OCI-LY1 (cell line): ENCODE measurements at regions not wholly inside any gene's neighbourhood (a gene's known extent, or its start where the extent isn't known, plus 50 kb on each side); places are given as distances from the start of the nearest gene placed in this dataset.

Experiments used
- H2AFZ ChIP-seq: fragments of 200-600 bp; sonication (generic), shearing (Covaris generic); 2 replicates; pipeline ENCODE4 v1.6.0; 2014; ENCODE audit warnings: antibody characterized with exemption, mild to moderate bottlenecking, low read length
- H3F3A ChIP-seq: fragments of 200-600 bp; sonication (generic), shearing (Covaris generic); 2 replicates; pipeline ENCODE4 v1.6.0; 2014; ENCODE audit warnings: mild to moderate bottlenecking, antibody characterized with exemption, low read length, moderate library complexity; ENCODE audit not compliant: insufficient read depth
- H3K27ac ChIP-seq: fragments of 200-600 bp; sonication (generic); 2 replicates; pipeline ENCODE4 v1.5.1; 2014; ENCODE audit warnings: low read length, mixed run types, mild to moderate bottlenecking, low read depth; ENCODE audit not compliant: poor library complexity, severe bottlenecking
- H3K27me3 ChIP-seq: fragments of 200-600 bp; sonication (generic); 2 replicates; pipeline ENCODE4 v1.6.0; 2014; ENCODE audit warnings: antibody characterized with exemption, mild to moderate bottlenecking, low read length, moderate library complexity; ENCODE audit not compliant: insufficient read depth
- H3K36me3 ChIP-seq: fragments of 200-600 bp; sonication (generic); 2 replicates; pipeline ENCODE4 v1.6.1; 2014; ENCODE audit warnings: mild to moderate bottlenecking, antibody characterized with exemption, low read length, moderate library complexity, mixed read lengths; ENCODE audit not compliant: insufficient read depth
- H3K4me1 ChIP-seq: fragments of 200-600 bp; sonication (generic); 2 replicates; pipeline ENCODE4 v1.5.1; 2014; ENCODE audit warnings: mild to moderate bottlenecking, low read length, moderate library complexity; ENCODE audit not compliant: insufficient read depth, severe bottlenecking
- H3K4me2 ChIP-seq: fragments of 200-600 bp; sonication (generic), shearing (Covaris generic); 2 replicates; pipeline ENCODE4 v1.6.1; 2014; ENCODE audit warnings: low read length
- H3K4me3 ChIP-seq: fragments of 200-600 bp; sonication (generic); 2 replicates; pipeline ENCODE4 v1.5.1; 2014; ENCODE audit warnings: low read length, low read depth, mild to moderate bottlenecking, mixed read lengths; ENCODE audit not compliant: poor library complexity, severe bottlenecking
- H3K79me2 ChIP-seq: fragments of 200-600 bp; shearing (Covaris generic); 2 replicates; pipeline ENCODE4 v1.6.1; 2016; ENCODE audit warnings: mixed run types, low read length, mixed read lengths; ENCODE audit not compliant: insufficient read depth
- H3K9ac ChIP-seq: fragments of 200-600 bp; sonication (generic), shearing (Covaris generic); 2 replicates; pipeline ENCODE4 v1.6.1; 2014; ENCODE audit warnings: mild to moderate bottlenecking, low read length, mixed read lengths
- H3K9me2 ChIP-seq: fragments of 200-600 bp; sonication (generic), shearing (Covaris generic); 2 replicates; pipeline ENCODE4 v1.6.1; 2014; ENCODE audit warnings: low read depth, mild to moderate bottlenecking, low read length, mixed read lengths
- H3K9me3 ChIP-seq: fragments of 200-600 bp; shearing (Covaris generic); 2 replicates; pipeline ENCODE4 v1.6.1; 2014; ENCODE audit warnings: low read length, mixed read lengths
- H4K20me1 ChIP-seq: fragments of 200-600 bp; sonication (generic), shearing (Covaris generic); 2 replicates; pipeline ENCODE4 v1.6.0; 2016; ENCODE audit warnings: mild to moderate bottlenecking, low read length; ENCODE audit not compliant: insufficient read depth
- EZH2 ChIP-seq: fragments of 200-600 bp; sonication (generic), shearing (Covaris generic); IDR thresholded peaks from 2 replicates; pipeline ENCODE4 v1.8.0; 2017; ENCODE audit warnings: borderline replicate concordance, mixed run types, mild to moderate bottlenecking, antibody characterized with exemption, low read length, moderate library complexity, mixed read lengths
- TF ChIP-seq, protein P1 (sequence below): fragments of 200-600 bp; sonication (generic), shearing (Covaris generic); IDR thresholded peaks from 2 replicates; pipeline ENCODE4 v1.5.1; 2017; ENCODE audit warnings: mild to moderate bottlenecking, antibody characterized with exemption, low read length, moderate library complexity, mixed read lengths

DNA sequence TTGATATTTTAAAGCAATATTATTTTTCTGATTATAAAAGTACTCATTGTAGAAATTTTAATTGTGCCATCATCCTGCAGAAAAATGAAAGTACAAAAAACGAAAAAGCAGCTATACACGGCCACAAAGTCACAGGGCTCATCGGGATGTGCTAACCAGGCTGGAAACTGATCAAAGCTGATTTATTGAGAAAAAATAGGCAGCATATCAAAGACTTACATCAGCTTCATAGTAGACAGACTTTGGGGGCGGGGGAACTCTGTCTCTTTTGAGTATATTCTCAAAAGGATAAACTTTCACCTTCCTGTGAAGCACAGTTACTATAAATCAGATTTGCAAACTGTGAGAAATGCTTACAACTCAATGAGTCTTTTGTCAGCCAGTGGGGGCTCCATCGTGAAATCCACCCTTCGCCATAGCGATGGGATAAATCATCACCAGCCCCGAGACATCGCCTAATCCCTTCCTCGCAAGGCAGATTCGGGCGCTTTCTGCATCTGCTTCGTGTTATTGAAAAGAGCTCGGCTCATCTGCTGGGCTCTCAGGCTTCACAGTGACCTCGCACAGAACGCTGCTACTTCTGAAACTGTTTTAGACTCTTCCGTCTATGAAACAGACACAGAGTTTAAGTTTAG is 69.2 kb upstream of the ERG start:
- H4K20me1 ChIP-seq = no peaks in the 10 kb centered on the region
- no peaks in the 10 kb centered on the region for H3K9me2 ChIP-seq
- no peak overlapping the region for H3K4me2 ChIP-seq
- H3K79me2 ChIP-seq = no peaks in the 10 kb centered on the region
- no peaks in the 10 kb centered on the region for H3K4me1 ChIP-seq
- no peaks in the 10 kb centered on the region for H3K27me3 ChIP-seq
- no peak overlapping the region for H2AFZ ChIP-seq
- H3F3A ChIP-seq = no peaks in the 10 kb centered on the region
- H3K4me3 ChIP-seq = no peak overlapping the region
- no peak overlapping the region for H3K9ac ChIP-seq
- H3K27ac ChIP-seq = no peak overlapping the region
- no peak for TF ChIP-seq EZH2
- TF ChIP-seq, protein P1, sequence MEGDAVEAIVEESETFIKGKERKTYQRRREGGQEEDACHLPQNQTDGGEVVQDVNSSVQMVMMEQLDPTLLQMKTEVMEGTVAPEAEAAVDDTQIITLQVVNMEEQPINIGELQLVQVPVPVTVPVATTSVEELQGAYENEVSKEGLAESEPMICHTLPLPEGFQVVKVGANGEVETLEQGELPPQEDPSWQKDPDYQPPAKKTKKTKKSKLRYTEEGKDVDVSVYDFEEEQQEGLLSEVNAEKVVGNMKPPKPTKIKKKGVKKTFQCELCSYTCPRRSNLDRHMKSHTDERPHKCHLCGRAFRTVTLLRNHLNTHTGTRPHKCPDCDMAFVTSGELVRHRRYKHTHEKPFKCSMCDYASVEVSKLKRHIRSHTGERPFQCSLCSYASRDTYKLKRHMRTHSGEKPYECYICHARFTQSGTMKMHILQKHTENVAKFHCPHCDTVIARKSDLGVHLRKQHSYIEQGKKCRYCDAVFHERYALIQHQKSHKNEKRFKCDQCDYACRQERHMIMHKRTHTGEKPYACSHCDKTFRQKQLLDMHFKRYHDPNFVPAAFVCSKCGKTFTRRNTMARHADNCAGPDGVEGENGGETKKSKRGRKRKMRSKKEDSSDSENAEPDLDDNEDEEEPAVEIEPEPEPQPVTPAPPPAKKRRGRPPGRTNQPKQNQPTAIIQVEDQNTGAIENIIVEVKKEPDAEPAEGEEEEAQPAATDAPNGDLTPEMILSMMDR = no peak
- no peaks in the 10 kb centered on the region for H3K9me3 ChIP-seq
- no peaks in the 10 kb centered on the region for H3K36me3 ChIP-seq

DNA sequence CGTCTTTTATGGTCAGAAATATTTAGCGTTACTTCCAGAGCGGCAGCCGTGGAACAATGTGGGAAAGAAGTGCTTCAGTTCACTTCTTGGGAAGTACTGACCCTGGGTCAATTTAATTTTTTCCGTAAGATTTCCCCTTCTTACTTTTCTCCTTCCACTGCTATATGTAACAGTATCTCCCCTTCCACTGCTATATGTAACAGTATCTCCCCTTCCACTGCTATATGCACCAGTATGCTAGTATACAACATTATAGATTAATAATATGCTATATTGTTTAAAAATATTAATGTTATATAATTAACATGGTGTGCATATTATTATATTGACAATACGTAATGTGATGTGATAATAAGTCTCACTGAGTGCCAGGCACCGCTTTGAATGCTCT is 69.7 kb upstream of the ERG start:
- Histone ChIP-seq H2AFZ (no peak overlapping the region), H3K9ac (no peak overlapping the region), H3K79me2 (no peaks in the 10 kb centered on the region), H3K4me2 (no peak overlapping the region), H3K27me3 (no peaks in the 10 kb centered on the region), H3K36me3 (no peaks in the 10 kb centered on the region), H3K4me1 (no peaks in the 10 kb centered on the region), H4K20me1 (no peaks in the 10 kb centered on the region), H3F3A (no peaks in the 10 kb centered on the region), H3K9me3 (no peaks in the 10 kb centered on the region), H3K9me2 (no peaks in the 10 kb centered on the region), H3K4me3 (no peak overlapping the region), H3K27ac (no peak overlapping the region)
- no peak for TF ChIP-seq EZH2
- TF ChIP-seq, protein P1 = no peak

DNA sequence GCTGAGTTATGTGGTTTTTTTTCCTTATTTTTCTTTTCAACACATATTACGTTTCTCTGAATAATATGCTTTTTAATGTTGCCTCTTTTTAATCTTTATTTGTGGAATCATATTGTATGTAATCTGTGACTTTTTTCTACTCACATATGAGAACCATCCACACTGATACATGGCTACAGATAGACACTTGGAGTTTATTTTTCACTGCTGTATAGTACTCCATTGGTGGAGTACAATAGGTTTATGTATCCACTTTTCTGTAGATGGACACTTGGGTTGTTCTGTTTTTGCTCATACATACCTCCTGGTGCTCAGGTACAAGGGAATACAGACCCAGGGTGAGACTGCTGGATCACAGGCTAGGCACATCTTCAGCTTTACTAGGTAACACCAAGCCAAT is 71.5 kb upstream of the ERG start:
- Histone ChIP-seq H3K9ac (no peak overlapping the region), H3K4me3 (no peak overlapping the region), H3K27ac (no peak overlapping the region), H3K36me3 (no peaks in the 10 kb centered on the region), H4K20me1 (no peaks in the 10 kb centered on the region), H3K4me1 (no peaks in the 10 kb centered on the region), H3K79me2 (no peaks in the 10 kb centered on the region), H3K9me2 (no peaks in the 10 kb centered on the region), H2AFZ (no peak overlapping the region), H3K4me2 (no peak overlapping the region), H3F3A (no peaks in the 10 kb centered on the region), H3K9me3 (no peaks in the 10 kb centered on the region), H3K27me3 (no peaks in the 10 kb centered on the region)
- TF ChIP-seq, protein P1 = no peak
- no peak for TF ChIP-seq EZH2
